ENCODE measurements at regions not wholly inside any gene's neighbourhood (a gene's known extent, or its start where the extent isn't known, plus 50 kb on each side); places are given as distances from the start of the nearest gene placed in this dataset.
A peak's percentile ranks its signal among the peaks of the same experiment; 100 is the strongest.

DNA sequence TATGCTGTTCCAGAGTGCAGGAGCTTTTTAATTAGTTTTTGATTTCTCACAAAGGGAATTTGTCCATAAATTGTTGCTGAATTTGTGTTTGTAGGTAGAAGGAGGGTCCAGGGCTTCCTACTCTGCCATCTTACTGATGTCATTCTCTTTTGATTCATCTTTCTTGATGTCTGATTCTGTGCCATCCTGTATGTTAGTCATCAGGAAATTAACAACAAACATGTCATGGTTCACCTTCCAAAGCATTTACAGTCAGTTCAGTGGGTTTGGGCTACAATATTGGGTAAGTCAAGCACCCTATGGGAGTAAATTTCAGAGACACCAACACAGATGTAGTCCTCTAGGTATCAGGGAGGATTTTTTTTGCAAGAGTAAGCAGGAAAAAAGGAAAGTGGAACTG lies 135.2 kb upstream of the SLC38A2 start:
- no peak overlapping the region for H3K23ac ChIP-seq (ENCODE audit: insufficient read length)
- TF ChIP-seq, protein P1, sequence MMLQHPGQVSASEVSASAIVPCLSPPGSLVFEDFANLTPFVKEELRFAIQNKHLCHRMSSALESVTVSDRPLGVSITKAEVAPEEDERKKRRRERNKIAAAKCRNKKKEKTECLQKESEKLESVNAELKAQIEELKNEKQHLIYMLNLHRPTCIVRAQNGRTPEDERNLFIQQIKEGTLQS (IDR thresholded peaks at IDR 0.05; ENCODE audit: insufficient read depth, low read depth, low read length): no peak
- no peak for TF ChIP-seq KDM4A (IDR thresholded peaks at IDR 0.05; ENCODE audit: low read depth, low read length, severe bottlenecking)
- CTCF ChIA-PET (ENCODE audit: partially characterized antibody): interaction anchor here (0.8 kb wide), 1 partner anchor 11 kb away, joined by 3 read pairs; no protein-coding TSS in a partner anchor
- peaks cover 0 to 3% (median 0%) of the 10 kb centered on the region in 4 experiments; a peak in 2 of 8 replicates for H3K36me3 ChIP-seq (ENCODE audit: control insufficient read depth in 2 of 4, insufficient read depth in 4 of 4, low read length in 3 of 4)
- no peak overlapping the region for H2BK12ac ChIP-seq (ENCODE audit: low read depth, low read length)
- peaks cover 11 to 16% of the 10 kb centered on the region in 2 experiments for H3K9me3 ChIP-seq (ENCODE audit: insufficient read depth in 2 of 2, low read depth in 1 of 2, low read length in 1 of 2)
- no peak overlapping the region for H2BK120ac ChIP-seq (replicated peaks; ENCODE audit: low read depth, low read length)
- POLR2A ChIA-PET (ENCODE audit: partially characterized antibody): no interaction called here
- H3K23me2 ChIP-seq (ENCODE audit: low read depth, low read length): no peaks in the 10 kb centered on the region; the same call in 1 of the 2 replicates
- no peak overlapping the region for H3K9ac ChIP-seq (replicated peaks in 1 of 4; ENCODE audit: extremely low read depth in 1 of 4, low read depth in 3 of 4, low read length in 3 of 4)
- no peak overlapping the region for H2AK5ac ChIP-seq (ENCODE audit: low read depth, low read length)
- no peak overlapping the region for H4K5ac ChIP-seq (ENCODE audit: insufficient read length, low read depth, low read length)
- H3K4me1 ChIP-seq (replicated peaks in 1 of 4; ENCODE audit: control insufficient read depth in 3 of 4, insufficient read depth in 4 of 4, low read length in 3 of 4): no peaks in the 10 kb centered on the region
- H2BK15ac ChIP-seq (ENCODE audit: low read length): no peak overlapping the region
- H2BK20ac ChIP-seq (ENCODE audit: low read length): no peak overlapping the region
- H3K4me3 ChIP-seq (ENCODE audit: extremely low read depth in 1 of 4, insufficient read depth in 2 of 4, low read depth in 3 of 4, low read length in 4 of 4): no peak overlapping the region
- H3K4me2 ChIP-seq (ENCODE audit: insufficient read depth in 1 of 2, low read depth in 2 of 2, low read length in 2 of 2): no peak overlapping the region
- H4K8ac ChIP-seq (ENCODE audit: extremely low read depth, insufficient read depth, low read length): no peak overlapping the region
- H3K27me3 ChIP-seq (replicated peaks in 1 of 4; ENCODE audit: control insufficient read depth in 3 of 4, extremely low read depth in 1 of 4, insufficient read depth in 3 of 4, low read length in 3 of 4): no peaks in the 10 kb centered on the region
- H3K18ac ChIP-seq (ENCODE audit: extremely low read depth, low read length): no peak overlapping the region
- H3K79me1 ChIP-seq (ENCODE audit: low read depth, low read length): no peaks in the 10 kb centered on the region
- no peak overlapping the region for H3K27ac ChIP-seq (ENCODE audit: low read depth, low read length)
- H3K56ac ChIP-seq (replicated peaks; ENCODE audit: insufficient read length, low read depth, low read length): no peak overlapping the region
- H4K91ac ChIP-seq (replicated peaks; ENCODE audit: insufficient read length, low read length): no peak overlapping the region
- H4K20me1 ChIP-seq (replicated peaks in 1 of 2; ENCODE audit: control insufficient read depth in 1 of 2, insufficient read depth in 2 of 2, low read length in 2 of 2): no peaks in the 10 kb centered on the region
- FAIRE-seq (peak; percentile 28), DNase-seq (ENCODE audit: low read depth in 1 of 2, low spot score in 2 of 2) (no peak)
- H3K4ac ChIP-seq (replicated peaks; ENCODE audit: insufficient read length, low read depth, low read length): no peak overlapping the region
- no peak overlapping the region for H2AFZ ChIP-seq (ENCODE audit: low read length)
- H3K14ac ChIP-seq (ENCODE audit: insufficient read length): no peak overlapping the region
- no peak overlapping the region for H2BK5ac ChIP-seq (ENCODE audit: low read depth, low read length)
- H3K79me2 ChIP-seq (ENCODE audit: control insufficient read depth in 1 of 2, insufficient read depth in 2 of 2, low read length in 2 of 2): no peaks in the 10 kb centered on the region
